GM12878 (cell line): ENCODE measurements at regions not wholly inside any gene's neighbourhood (a gene's known extent, or its start where the extent isn't known, plus 50 kb on each side); places are given as distances from the start of the nearest gene placed in this dataset.

Source experiments
- ATAC-seq: fragments of 200-7000 bp; cut with Tn5 transposase; 3 replicates; pipeline ENCODE4 v1.9.1; 2020; ENCODE audit warnings: mild to moderate bottlenecking, moderate library complexity
- BruUV-seq: library from RNA; stranded (reverse); fragments of 400-500 nt; replicated peaks from 2 replicates; lab custom pipeline; 2021; lab: Mats Ljungman, UMichigan
- CTCF ChIA-PET: fragments of 300-600 bp; sonication (Branson Sonifier 250); formaldehyde crosslinking; extraction: SDS; loops from one replicate; lab custom pipeline; 2021; ENCODE audit warnings: inconsistent platforms; lab: Yijun Ruan, JAX
- POLR2A ChIA-PET: fragments of 350-600 bp; formaldehyde crosslinking; extraction: SDS; loops from one replicate; lab custom pipeline; 2021; ENCODE audit warnings: inconsistent platforms; lab: Charles Lee
- RAD21 ChIA-PET: fragments of 300-600 bp; sonication (Branson Sonifier 250); formaldehyde crosslinking; loops from one replicate; lab custom pipeline; 2023; ENCODE audit warnings: antibody characterized with exemption; ENCODE audit not compliant: unreplicated experiment; lab: Charles Lee
- SMC1A ChIA-PET: fragments of 300-600 bp; sonication (Branson Sonifier 250); formaldehyde crosslinking; loops from one replicate; lab custom pipeline; 2023; ENCODE audit not compliant: unreplicated experiment, uncharacterized antibody; lab: Charles Lee
- DNase-seq: peaks from one replicate; pipeline ENCODE4 v3.0.0-alpha.2; 2011; ENCODE audit warnings: low read depth, low spot score
- FAIRE-seq: peaks from 3 replicates; lab custom pipeline; 2011; peaks lifted over from hg19 to GRCh38; lab: Jason Lieb, UNC
- H2AFZ ChIP-seq: 2 replicates; pipeline ENCODE4 v1.6.0; 2011; ENCODE audit warnings: low read depth, low read length, control low read depth; ENCODE audit not compliant: control insufficient read depth
- H3K27ac ChIP-seq: 2 replicates; pipeline ENCODE4 v1.5.1; 2011; ENCODE audit warnings: control low read depth; ENCODE audit not compliant: control insufficient read depth, insufficient read depth
- H3K27me3 ChIP-seq, 2 experiments: replicated peaks in 1 of 2; 2 replicates each; pipeline versions ENCODE4 v1.6.0 to v1.6.1; 2011; ENCODE audit warnings: low read length in 1 of 2; ENCODE audit not compliant: control insufficient read depth in 2 of 2, insufficient read depth in 2 of 2
- H3K36me3 ChIP-seq, 2 experiments: 2 replicates each; pipeline ENCODE4 v1.5.1; 2011; ENCODE audit warnings: low read length in 1 of 2; ENCODE audit not compliant: control insufficient read depth in 2 of 2, insufficient read depth in 2 of 2
- H3K4me1 ChIP-seq: 2 replicates; pipeline ENCODE4 v1.6.1; 2011; ENCODE audit warnings: mild to moderate bottlenecking, low read length, moderate library complexity, mixed read lengths; ENCODE audit not compliant: control insufficient read depth, insufficient read depth
- H3K4me2 ChIP-seq: 2 replicates; pipeline ENCODE4 v1.6.0; 2011; ENCODE audit warnings: control low read depth; ENCODE audit not compliant: control insufficient read depth, insufficient read depth
- H3K4me3 ChIP-seq: fragments of 200-600 bp; sonication (generic); 2 replicates; pipeline ENCODE4 v1.5.1; 2016
- H3K79me2 ChIP-seq: 2 replicates; pipeline ENCODE4 v1.6.0; 2011; ENCODE audit warnings: low read length; ENCODE audit not compliant: control insufficient read depth, insufficient read depth
- H3K9ac ChIP-seq: 2 replicates; pipeline ENCODE4 v1.8.0; 2011; ENCODE audit warnings: low read length, control low read depth, mixed read lengths; ENCODE audit not compliant: control insufficient read depth, insufficient read depth
- H3K9me3 ChIP-seq: replicated peaks from 3 replicates; pipeline ENCODE4 v1.5.1; 2011; ENCODE audit warnings: mild to moderate bottlenecking, low read length; ENCODE audit not compliant: control insufficient read depth, insufficient read depth
- H4K20me1 ChIP-seq: 2 replicates; pipeline ENCODE4 v1.6.0; 2011; ENCODE audit not compliant: control insufficient read depth, insufficient read depth
- CEBPB ChIP-seq, 2 experiments: fragments of 150-350 bp in 1 of 2; IDR thresholded peaks; 2 replicates each; pipeline ENCODE4 v1.6.1; 2012 to 2014; ENCODE audit warnings: low read depth in 2 of 2, low read length in 2 of 2, borderline replicate concordance in 1 of 2, inconsistent platforms in 1 of 2
- HDAC2 ChIP-seq: fragments of 200-600 bp; sonication (generic); IDR thresholded peaks from 2 replicates; pipeline ENCODE4 v1.6.1; 2017
- MYB ChIP-seq: fragments of 150-350 bp; IDR thresholded peaks from 2 replicates; pipeline ENCODE4 v1.6.1; 2014; ENCODE audit warnings: mild to moderate bottlenecking, low read depth, low read length, borderline replicate concordance
- NFYB ChIP-seq: IDR thresholded peaks from 2 replicates; pipeline ENCODE4 v1.6.1; 2011; ENCODE audit warnings: low read depth, mild to moderate bottlenecking, low read length, improper control_type of control experiment, moderate library complexity; ENCODE audit not compliant: insufficient read depth
- SREBF1 ChIP-seq: IDR thresholded peaks from 2 replicates; pipeline ENCODE4 v1.6.1; 2012; ENCODE audit warnings: mild to moderate bottlenecking, low read length
- SRF ChIP-seq, 2 experiments: IDR thresholded peaks; 2 replicates each; pipeline ENCODE4 v1.6.1; 2011; ENCODE audit warnings: low read depth in 2 of 2, low read length in 2 of 2, mild to moderate bottlenecking in 1 of 2, moderate library complexity in 1 of 2
- WGBS: methylation state at CpG from one replicate; pipeline ENCODE4 v1.1.6; 2016; ENCODE audit warnings: low lambda C conversion rate; ENCODE audit not compliant: insufficient replicate concordance, insufficient coverage; ENCODE audit errors: missing lambda C conversion rate; 5-methylcytosine and 5-hydroxymethylcytosine counted together
- in situ Hi-C: fragments of 300-500 bp; cut with MboI; formaldehyde crosslinking; loops from 9 replicates; pipeline ENCODE4 v1.14.3; 2018; ENCODE audit warnings: mixed read lengths
- intact Hi-C: fragments of 100-400 bp; cut with micrococcal nuclease; formaldehyde crosslinking; loops from one replicate; pipeline ENCODE4 v1.14.2; 2022; ENCODE audit not compliant: unreplicated experiment
- TF ChIP-seq, protein P1 (sequence below): IDR thresholded peaks from 2 replicates; pipeline ENCODE4 v1.6.1; 2011; ENCODE audit warnings: low read depth, low read length, improper control_type of control experiment, borderline replicate concordance
- TF ChIP-seq, protein P2 (sequence below): fragments of 450-650 bp; IDR thresholded peaks from 2 replicates; pipeline ENCODE4 v1.6.1; 2018; ENCODE audit warnings: mild to moderate bottlenecking, low read depth, moderate library complexity; ENCODE audit not compliant: partially characterized antibody
- TF ChIP-seq, protein P3 (sequence below): IDR thresholded peaks from 2 replicates; pipeline ENCODE4 v1.6.1; 2011; ENCODE audit warnings: borderline replicate concordance, low read depth, mild to moderate bottlenecking, moderate library complexity, mixed read lengths, low read length; ENCODE audit not compliant: insufficient read depth; ENCODE audit errors: extremely low read length
- TF ChIP-seq, protein P4 (sequence below): IDR thresholded peaks from 2 replicates; pipeline ENCODE4 v1.6.1; 2012; ENCODE audit warnings: low read length, inconsistent platforms
- TF ChIP-seq, protein P5 (sequence below): IDR thresholded peaks from 2 replicates; pipeline ENCODE4 v1.6.1; 2012; ENCODE audit warnings: low read depth, low read length, improper control_type of control experiment
- TF ChIP-seq, protein P6 (sequence below): fragments of 450-650 bp; IDR thresholded peaks from 2 replicates; pipeline ENCODE4 v1.6.1; 2016; ENCODE audit warnings: mild to moderate bottlenecking

DNA sequence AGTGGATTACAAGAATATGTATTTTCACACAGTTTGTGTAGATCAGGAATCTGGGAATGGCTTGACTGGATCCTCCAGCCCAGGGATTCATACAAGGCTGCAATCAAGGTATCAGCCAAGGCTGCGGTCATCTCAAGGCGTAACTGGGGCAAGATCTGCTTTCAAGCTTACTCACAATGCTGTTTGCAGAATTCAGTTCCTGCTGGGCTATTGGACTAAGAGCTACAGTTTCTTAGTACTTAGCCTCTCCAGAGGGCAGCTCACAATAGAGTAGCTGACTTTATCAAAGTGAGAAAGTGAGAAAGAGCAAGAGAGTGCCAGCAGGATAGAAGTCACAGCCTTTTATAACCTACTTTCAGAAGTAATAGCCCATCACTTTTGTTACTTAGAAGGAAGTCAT lies 211.0 kb downstream of the MAP2K6 start (continued):
- TF ChIP-seq, protein P1, sequence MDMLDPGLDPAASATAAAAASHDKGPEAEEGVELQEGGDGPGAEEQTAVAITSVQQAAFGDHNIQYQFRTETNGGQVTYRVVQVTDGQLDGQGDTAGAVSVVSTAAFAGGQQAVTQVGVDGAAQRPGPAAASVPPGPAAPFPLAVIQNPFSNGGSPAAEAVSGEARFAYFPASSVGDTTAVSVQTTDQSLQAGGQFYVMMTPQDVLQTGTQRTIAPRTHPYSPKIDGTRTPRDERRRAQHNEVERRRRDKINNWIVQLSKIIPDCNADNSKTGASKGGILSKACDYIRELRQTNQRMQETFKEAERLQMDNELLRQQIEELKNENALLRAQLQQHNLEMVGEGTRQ, result no peak

DNA sequence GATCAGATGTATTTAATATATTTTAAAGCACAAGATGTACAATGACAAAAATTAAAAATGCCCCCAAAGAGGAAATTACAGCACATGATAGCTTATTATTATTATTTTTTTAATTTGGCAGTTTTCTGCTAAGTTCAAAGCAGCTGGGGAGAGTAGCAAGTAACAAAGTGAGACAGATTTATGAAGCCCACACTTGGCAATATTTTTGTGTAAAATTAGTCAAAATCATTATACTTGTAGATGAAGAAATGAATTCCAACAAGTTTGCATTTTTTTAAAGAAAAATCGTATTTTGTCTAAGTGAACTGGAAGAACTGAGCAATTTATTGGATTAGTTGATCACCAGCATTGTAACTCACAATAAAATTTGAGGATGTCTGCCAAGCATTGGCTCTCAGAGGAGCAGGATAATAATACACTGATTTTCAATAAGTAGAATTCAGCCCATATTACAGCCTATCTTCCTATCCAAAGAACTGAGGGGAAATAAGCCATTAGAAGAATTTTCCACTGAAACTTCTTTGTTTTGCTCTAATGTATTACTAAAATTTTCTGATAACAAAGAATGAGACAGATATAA lies 215.6 kb downstream of the MAP2K6 start:
- Histone ChIP-seq H3K9me3 (no peaks in the 10 kb centered on the region), H3K27ac (no peak overlapping the region), H4K20me1 (no peaks in the 10 kb centered on the region), H3K4me1 (no peaks in the 10 kb centered on the region), H3K27me3 (no peaks in the 10 kb centered on the region), H3K4me3 (no peak overlapping the region), H3K4me2 (no peak overlapping the region), H3K79me2 (no peaks in the 10 kb centered on the region), H3K9ac (no peak overlapping the region), H2AFZ (no peak overlapping the region), H3K36me3 (no peaks in the 10 kb centered on the region)
- SMC1A ChIA-PET, result interaction anchor here (0.8 kb wide), 1 partner anchor 1290 kb away, joined by 3 read pairs; no protein-coding TSS in a partner anchor
- in situ Hi-C loops, result no loop called here
- RAD21 ChIA-PET, result no interaction called here
- FAIRE-seq, result no peak
- CTCF ChIA-PET, result no interaction called here
- POLR2A ChIA-PET, result no interaction called here
- WGBS, result 29% methylated on average over 1 of the region's 1 CpG
- no TSS peak for BruUV-seq
- intact Hi-C loops, result no loop called here
- no peak for ATAC-seq
- DNase-seq, result no peak
- TF ChIP-seq SRF (IDR thresholded peaks at IDR 0.05; ENCODE audit: low read depth in 2 of 2, low read length in 2 of 2) (no peak), NFYB (no peak), MYB (no peak), SREBF1 (no peak), HDAC2 (no peak), CEBPB (IDR thresholded peaks at IDR 0.05; ENCODE audit: borderline replicate concordance in 1 of 2, low read depth in 2 of 2, low read length in 2 of 2) (no peak)
- TF ChIP-seq, protein P2, sequence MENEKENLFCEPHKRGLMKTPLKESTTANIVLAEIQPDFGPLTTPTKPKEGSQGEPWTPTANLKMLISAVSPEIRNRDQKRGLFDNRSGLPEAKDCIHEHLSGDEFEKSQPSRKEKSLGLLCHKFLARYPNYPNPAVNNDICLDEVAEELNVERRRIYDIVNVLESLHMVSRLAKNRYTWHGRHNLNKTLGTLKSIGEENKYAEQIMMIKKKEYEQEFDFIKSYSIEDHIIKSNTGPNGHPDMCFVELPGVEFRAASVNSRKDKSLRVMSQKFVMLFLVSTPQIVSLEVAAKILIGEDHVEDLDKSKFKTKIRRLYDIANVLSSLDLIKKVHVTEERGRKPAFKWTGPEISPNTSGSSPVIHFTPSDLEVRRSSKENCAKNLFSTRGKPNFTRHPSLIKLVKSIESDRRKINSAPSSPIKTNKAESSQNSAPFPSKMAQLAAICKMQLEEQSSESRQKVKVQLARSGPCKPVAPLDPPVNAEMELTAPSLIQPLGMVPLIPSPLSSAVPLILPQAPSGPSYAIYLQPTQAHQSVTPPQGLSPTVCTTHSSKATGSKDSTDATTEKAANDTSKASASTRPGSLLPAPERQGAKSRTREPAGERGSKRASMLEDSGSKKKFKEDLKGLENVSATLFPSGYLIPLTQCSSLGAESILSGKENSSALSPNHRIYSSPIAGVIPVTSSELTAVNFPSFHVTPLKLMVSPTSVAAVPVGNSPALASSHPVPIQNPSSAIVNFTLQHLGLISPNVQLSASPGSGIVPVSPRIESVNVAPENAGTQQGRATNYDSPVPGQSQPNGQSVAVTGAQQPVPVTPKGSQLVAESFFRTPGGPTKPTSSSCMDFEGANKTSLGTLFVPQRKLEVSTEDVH, result no peak
- TF ChIP-seq, protein P3, sequence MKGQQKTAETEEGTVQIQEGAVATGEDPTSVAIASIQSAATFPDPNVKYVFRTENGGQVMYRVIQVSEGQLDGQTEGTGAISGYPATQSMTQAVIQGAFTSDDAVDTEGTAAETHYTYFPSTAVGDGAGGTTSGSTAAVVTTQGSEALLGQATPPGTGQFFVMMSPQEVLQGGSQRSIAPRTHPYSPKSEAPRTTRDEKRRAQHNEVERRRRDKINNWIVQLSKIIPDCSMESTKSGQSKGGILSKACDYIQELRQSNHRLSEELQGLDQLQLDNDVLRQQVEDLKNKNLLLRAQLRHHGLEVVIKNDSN, result no peak
- TF ChIP-seq, protein P4, sequence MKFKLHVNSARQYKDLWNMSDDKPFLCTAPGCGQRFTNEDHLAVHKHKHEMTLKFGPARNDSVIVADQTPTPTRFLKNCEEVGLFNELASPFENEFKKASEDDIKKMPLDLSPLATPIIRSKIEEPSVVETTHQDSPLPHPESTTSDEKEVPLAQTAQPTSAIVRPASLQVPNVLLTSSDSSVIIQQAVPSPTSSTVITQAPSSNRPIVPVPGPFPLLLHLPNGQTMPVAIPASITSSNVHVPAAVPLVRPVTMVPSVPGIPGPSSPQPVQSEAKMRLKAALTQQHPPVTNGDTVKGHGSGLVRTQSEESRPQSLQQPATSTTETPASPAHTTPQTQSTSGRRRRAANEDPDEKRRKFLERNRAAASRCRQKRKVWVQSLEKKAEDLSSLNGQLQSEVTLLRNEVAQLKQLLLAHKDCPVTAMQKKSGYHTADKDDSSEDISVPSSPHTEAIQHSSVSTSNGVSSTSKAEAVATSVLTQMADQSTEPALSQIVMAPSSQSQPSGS, result no peak
- TF ChIP-seq, protein P5, sequence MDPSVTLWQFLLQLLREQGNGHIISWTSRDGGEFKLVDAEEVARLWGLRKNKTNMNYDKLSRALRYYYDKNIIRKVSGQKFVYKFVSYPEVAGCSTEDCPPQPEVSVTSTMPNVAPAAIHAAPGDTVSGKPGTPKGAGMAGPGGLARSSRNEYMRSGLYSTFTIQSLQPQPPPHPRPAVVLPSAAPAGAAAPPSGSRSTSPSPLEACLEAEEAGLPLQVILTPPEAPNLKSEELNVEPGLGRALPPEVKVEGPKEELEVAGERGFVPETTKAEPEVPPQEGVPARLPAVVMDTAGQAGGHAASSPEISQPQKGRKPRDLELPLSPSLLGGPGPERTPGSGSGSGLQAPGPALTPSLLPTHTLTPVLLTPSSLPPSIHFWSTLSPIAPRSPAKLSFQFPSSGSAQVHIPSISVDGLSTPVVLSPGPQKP, result no peak
- TF ChIP-seq, protein P6, sequence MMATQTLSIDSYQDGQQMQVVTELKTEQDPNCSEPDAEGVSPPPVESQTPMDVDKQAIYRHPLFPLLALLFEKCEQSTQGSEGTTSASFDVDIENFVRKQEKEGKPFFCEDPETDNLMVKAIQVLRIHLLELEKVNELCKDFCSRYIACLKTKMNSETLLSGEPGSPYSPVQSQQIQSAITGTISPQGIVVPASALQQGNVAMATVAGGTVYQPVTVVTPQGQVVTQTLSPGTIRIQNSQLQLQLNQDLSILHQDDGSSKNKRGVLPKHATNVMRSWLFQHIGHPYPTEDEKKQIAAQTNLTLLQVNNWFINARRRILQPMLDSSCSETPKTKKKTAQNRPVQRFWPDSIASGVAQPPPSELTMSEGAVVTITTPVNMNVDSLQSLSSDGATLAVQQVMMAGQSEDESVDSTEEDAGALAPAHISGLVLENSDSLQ, result no peak
